Ramos (cell line): ENCODE measurements at regions not wholly inside any gene's neighbourhood (a gene's known extent, or its start where the extent isn't known, plus 50 kb on each side); places are given as distances from the start of the nearest gene placed in this dataset.

Experiments
- in situ Hi-C: fragments of 300-500 bp; cut with MboI; formaldehyde crosslinking; loops from one replicate; pipeline ENCODE4 v1.14.3; 2022; ENCODE audit warnings: low sequenced_read_pairs; ENCODE audit not compliant: unreplicated experiment

- in situ Hi-C loops: loop anchor here (25.0 kb wide), 1 partner anchor 352 kb away; no protein-coding TSS in a partner anchor
These were observed 303.1 kb upstream of the PLET1 start for GRCh38 chr11:112563808-112564207.

GRCh38 chr11:112564228-112564955, 303.7 kb upstream of the PLET1 start:
- in situ Hi-C loops: loop anchor here (25.0 kb wide), 1 partner anchor 352 kb away; no protein-coding TSS in a partner anchor

- in situ Hi-C loops: loop anchor here (25.0 kb wide), 1 partner anchor 353 kb away; no protein-coding TSS in a partner anchor
These were observed 304.9 kb upstream of the PLET1 start for GRCh38 chr11:112565551-112565950.

GRCh38 chr11:112566124-112566523, 305.5 kb upstream of the PLET1 start:
- in situ Hi-C loops: loop anchor here (25.0 kb wide), 1 partner anchor 354 kb away; no protein-coding TSS in a partner anchor

GRCh38 chr11:112570333-112570732, 309.7 kb upstream of the PLET1 start:
- in situ Hi-C loops: loop anchor here (25.0 kb wide), 1 partner anchor 358 kb away; no protein-coding TSS in a partner anchor

GRCh38 chr11:112579282-112579681, 318.6 kb upstream of the PLET1 start:
- in situ Hi-C loops: no loop called here

GRCh38 chr11:112580864-112581263, 320.2 kb upstream of the PLET1 start:
- in situ Hi-C loops: loop anchor here (10.0 kb wide), 1 partner anchor 714 kb away; no protein-coding TSS in a partner anchor

GRCh38 chr11:112581747-112582146, 321.1 kb upstream of the PLET1 start:
- in situ Hi-C loops: loop anchor here (10.0 kb wide), 1 partner anchor 713 kb away; no protein-coding TSS in a partner anchor

- in situ Hi-C loops: loop anchor here (10.0 kb wide), 1 partner anchor 712 kb away; no protein-coding TSS in a partner anchor
These were observed 321.7 kb upstream of the PLET1 start for GRCh38 chr11:112582366-112582765.

GRCh38 chr11:112583261-112583893, 322.7 kb upstream of the PLET1 start:
- in situ Hi-C loops: loop anchor here (10.0 kb wide), 1 partner anchor 711 kb away; no protein-coding TSS in a partner anchor

GRCh38 chr11:112584672-112585071, 324.0 kb upstream of the PLET1 start:
- in situ Hi-C loops: loop anchor here (10.0 kb wide), 1 partner anchor 710 kb away; no protein-coding TSS in a partner anchor

- in situ Hi-C loops: loop anchor here (10.0 kb wide), 1 partner anchor 707 kb away; no protein-coding TSS in a partner anchor
These were observed 327.0 kb upstream of the PLET1 start for GRCh38 chr11:112587664-112588063.

GRCh38 chr11:112588252-112588694, 327.6 kb upstream of the PLET1 start:
- in situ Hi-C loops: loop anchor here (10.0 kb wide), 1 partner anchor 707 kb away; no protein-coding TSS in a partner anchor

- in situ Hi-C loops: loop anchor here (10.0 kb wide), 1 partner anchor 706 kb away; no protein-coding TSS in a partner anchor
These were observed 328.5 kb upstream of the PLET1 start for GRCh38 chr11:112589155-112589554.

- in situ Hi-C loops: no loop called here
These were observed 330.1 kb upstream of the PLET1 start for GRCh38 chr11:112590764-112591163.

GRCh38 chr11:112593440-112593839, 332.8 kb upstream of the PLET1 start:
- in situ Hi-C loops: no loop called here

GRCh38 chr11:112596324-112596723, 335.7 kb upstream of the PLET1 start:
- in situ Hi-C loops: no loop called here

- in situ Hi-C loops: no loop called here
These were observed 336.7 kb upstream of the PLET1 start for GRCh38 chr11:112597286-112597790.

GRCh38 chr11:112599265-112599664, 338.6 kb upstream of the PLET1 start:
- in situ Hi-C loops: no loop called here

- in situ Hi-C loops: no loop called here
These were observed 339.3 kb upstream of the PLET1 start for GRCh38 chr11:112599856-112600533.
